Kidney (tissue), 13 donors: ENCODE measurements at regions not wholly inside any gene's neighbourhood (a gene's known extent, or its start where the extent isn't known, plus 50 kb on each side); places are given as distances from the start of the nearest gene placed in this dataset.

Experiments used
- DNase-seq, 5 donors: peaks; one replicate each; pipeline ENCODE4 v3.0.0-alpha.2; 2013 to 2020
- FAIRE-seq: peaks from 2 replicates; lab custom pipeline; 2012; peaks lifted over from hg19 to GRCh38; lab: Jason Lieb, UNC
- H3K27ac ChIP-seq, 2 donors: one replicate each; pipeline ENCODE4 v1.7.0; 2013; ENCODE audit warnings: low read depth in 2 of 2, low read length in 2 of 2, inconsistent platforms in 1 of 2
- H3K27me3 ChIP-seq: one replicate; pipeline ENCODE4 v1.7.1; 2013; ENCODE audit warnings: low read length, inconsistent platforms; ENCODE audit not compliant: control insufficient read depth, insufficient read depth
- H3K36me3 ChIP-seq, 3 donors: one replicate each; pipeline versions ENCODE4 v1.7.0 to v1.7.1; 2013; ENCODE audit warnings: low read length in 3 of 3, control low read depth in 1 of 3, inconsistent platforms in 1 of 3; ENCODE audit not compliant: insufficient read depth in 3 of 3, control insufficient read depth in 2 of 3
- H3K4me1 ChIP-seq, 3 donors: one replicate each; pipeline versions ENCODE4 v1.7.0 to v1.7.1; 2013; ENCODE audit warnings: low read length in 3 of 3, inconsistent platforms in 1 of 3, low read depth in 1 of 3; ENCODE audit not compliant: control insufficient read depth in 2 of 3, insufficient read depth in 2 of 3
- H3K4me3 ChIP-seq, 3 donors: one replicate each; pipeline versions ENCODE4 v1.7.0 to v1.8.1; 2013; ENCODE audit warnings: low read length in 3 of 3, control low read depth in 1 of 3, inconsistent platforms in 1 of 3
- H3K9ac ChIP-seq, 3 donors: one replicate each; pipeline versions ENCODE4 v1.7.0 to v1.7.1; 2013; ENCODE audit warnings: low read length in 3 of 3, control low read depth in 1 of 3, inconsistent platforms in 1 of 3
- H3K9me3 ChIP-seq, 3 donors: one replicate each; pipeline versions ENCODE4 v1.7.0 to v1.7.1; 2013; ENCODE audit warnings: low read length in 3 of 3, control low read depth in 1 of 3, inconsistent platforms in 1 of 3; ENCODE audit not compliant: control insufficient read depth in 2 of 3, insufficient read depth in 1 of 3
- intact Hi-C: fragments of 100-400 bp; cut with DNase I; formaldehyde crosslinking; loops from one replicate; pipeline ENCODE4 v1.11.1; 2022
- TF ChIP-seq, protein P1 (sequence below): IDR thresholded peaks from 3 replicates; pipeline ENCODE4 v1.5.1; 2012; ENCODE audit warnings: mild to moderate bottlenecking, moderate library complexity, borderline replicate concordance; ENCODE audit not compliant: insufficient read depth; ENCODE audit errors: extremely low read depth
- donor health status: control.
- donor health status: control.
- donor health status: control.
- donor health status: control.
- donor health status: control.
- donor health status: DM: yes; HTN: yes; CAD: no.
- donor health status: Normal renal cell carcinoma (clear cell type).

- no peak for FAIRE-seq
- intact Hi-C loops = no loop called here
Observed at GRCh38 chr13:108115738-108116137, 99.6 kb downstream of the LIG4 start.

DNA sequence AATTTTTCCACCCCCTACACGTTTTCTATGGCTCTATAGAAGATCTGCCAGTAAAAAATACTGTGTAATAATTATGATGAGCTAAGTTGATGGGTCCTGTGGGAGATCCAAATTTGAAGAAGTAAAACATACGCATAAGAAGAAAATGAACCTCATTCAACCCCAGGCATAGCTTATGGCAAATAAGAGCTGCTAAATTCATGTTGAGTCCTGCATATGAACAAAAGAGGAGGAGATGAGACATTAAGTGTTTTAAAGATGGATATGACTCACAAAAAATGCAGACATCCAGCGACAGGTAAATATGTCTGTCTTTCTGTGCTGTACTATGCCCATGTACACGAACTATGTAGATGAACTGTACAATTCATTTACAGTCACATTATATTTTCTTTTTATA, 101.9 kb downstream of the LIG4 start:
- Histone ChIP-seq H3K4me1 (no peaks in the 10 kb centered on the region), H3K4me3 (no peak overlapping the region), H3K27ac (no peak overlapping the region), H3K9me3 (no peaks in the 10 kb centered on the region), H3K9ac (no peak overlapping the region), H3K27me3 (no peaks in the 10 kb centered on the region), H3K36me3 (no peaks in the 10 kb centered on the region)
- TF ChIP-seq, protein P1, sequence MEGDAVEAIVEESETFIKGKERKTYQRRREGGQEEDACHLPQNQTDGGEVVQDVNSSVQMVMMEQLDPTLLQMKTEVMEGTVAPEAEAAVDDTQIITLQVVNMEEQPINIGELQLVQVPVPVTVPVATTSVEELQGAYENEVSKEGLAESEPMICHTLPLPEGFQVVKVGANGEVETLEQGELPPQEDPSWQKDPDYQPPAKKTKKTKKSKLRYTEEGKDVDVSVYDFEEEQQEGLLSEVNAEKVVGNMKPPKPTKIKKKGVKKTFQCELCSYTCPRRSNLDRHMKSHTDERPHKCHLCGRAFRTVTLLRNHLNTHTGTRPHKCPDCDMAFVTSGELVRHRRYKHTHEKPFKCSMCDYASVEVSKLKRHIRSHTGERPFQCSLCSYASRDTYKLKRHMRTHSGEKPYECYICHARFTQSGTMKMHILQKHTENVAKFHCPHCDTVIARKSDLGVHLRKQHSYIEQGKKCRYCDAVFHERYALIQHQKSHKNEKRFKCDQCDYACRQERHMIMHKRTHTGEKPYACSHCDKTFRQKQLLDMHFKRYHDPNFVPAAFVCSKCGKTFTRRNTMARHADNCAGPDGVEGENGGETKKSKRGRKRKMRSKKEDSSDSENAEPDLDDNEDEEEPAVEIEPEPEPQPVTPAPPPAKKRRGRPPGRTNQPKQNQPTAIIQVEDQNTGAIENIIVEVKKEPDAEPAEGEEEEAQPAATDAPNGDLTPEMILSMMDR = no peak
- DNase-seq (no peak), FAIRE-seq (no peak)
- intact Hi-C loops = no loop called here

More at GRCh38 chr13:108115738-108116137, 99.6 kb downstream of the LIG4 start:
- H3K9ac ChIP-seq = no peak overlapping the region
- TF ChIP-seq, protein P1 = no peak
- no peaks in the 10 kb centered on the region for H3K9me3 ChIP-seq
- H3K27ac ChIP-seq = no peak overlapping the region
- DNase-seq = no peak
- H3K27me3 ChIP-seq = no peaks in the 10 kb centered on the region
- no peaks in the 10 kb centered on the region for H3K36me3 ChIP-seq
- H3K4me1 ChIP-seq = no peaks in the 10 kb centered on the region
- H3K4me3 ChIP-seq = no peak overlapping the region

- TF ChIP-seq, protein P1 = no peak
- DNase-seq (no peak), FAIRE-seq (no peak)
- H3K27ac ChIP-seq = no peak overlapping the region
- no peaks in the 10 kb centered on the region for H3K27me3 ChIP-seq
- intact Hi-C loops = no loop called here
- no peaks in the 10 kb centered on the region for H3K36me3 ChIP-seq
- H3K4me3 ChIP-seq = no peak overlapping the region
- H3K4me1 ChIP-seq = no peaks in the 10 kb centered on the region
- H3K9me3 ChIP-seq = no peaks in the 10 kb centered on the region
- H3K9ac ChIP-seq = no peak overlapping the region
Observed at GRCh38 chr13:108104736-108105135, 110.6 kb downstream of the LIG4 start.

GRCh38 chr13:108102771-108103170, 112.6 kb downstream of the LIG4 start:
- no peaks in the 10 kb centered on the region for H3K36me3 ChIP-seq
- intact Hi-C loops = no loop called here
- no peak overlapping the region for H3K4me3 ChIP-seq
- no peaks in the 10 kb centered on the region for H3K9me3 ChIP-seq
- DNase-seq (no peak), FAIRE-seq (no peak)
- no peak overlapping the region for H3K27ac ChIP-seq
- TF ChIP-seq, protein P1 = no peak
- no peaks in the 10 kb centered on the region for H3K27me3 ChIP-seq
- no peak overlapping the region for H3K9ac ChIP-seq
- no peaks in the 10 kb centered on the region for H3K4me1 ChIP-seq
